Coronary artery (tissue), 2 donors: ENCODE measurements at regions not wholly inside any gene's neighbourhood (a gene's known extent, or its start where the extent isn't known, plus 50 kb on each side); places are given as distances from the start of the nearest gene placed in this dataset.
"Not testable (repeated sequence)": the region's sequence is repeated elsewhere in the genome, so short reads cannot be mapped to it uniquely, and the experiment has no call there.

Experiments
- DNase-seq: peaks from one replicate; pipeline ENCODE4 v3.0.0-alpha.2; 2017; ENCODE audit warnings: low spot score
- H3K27ac ChIP-seq, 2 donors: fragments of 200-600 bp; sonication (generic); one replicate each; pipeline ENCODE4 v1.5.1; 2016 to 2019
- H3K4me3 ChIP-seq: fragments of 200-600 bp; sonication (generic); 2 replicates; pipeline ENCODE4 v1.5.1; 2016; ENCODE audit warnings: mild to moderate bottlenecking, moderate library complexity
- TF ChIP-seq, protein P1 (sequence below): fragments of 200-600 bp; sonication (generic); IDR thresholded peaks from one replicate; pipeline ENCODE4 v1.5.1; 2019; ENCODE audit warnings: antibody characterized with exemption

GRCh38 chr9:113728989-113729388 is 147.1 kb upstream of the ZNF618 start:
- no peak overlapping the region for H3K27ac ChIP-seq
- TF ChIP-seq, protein P1, sequence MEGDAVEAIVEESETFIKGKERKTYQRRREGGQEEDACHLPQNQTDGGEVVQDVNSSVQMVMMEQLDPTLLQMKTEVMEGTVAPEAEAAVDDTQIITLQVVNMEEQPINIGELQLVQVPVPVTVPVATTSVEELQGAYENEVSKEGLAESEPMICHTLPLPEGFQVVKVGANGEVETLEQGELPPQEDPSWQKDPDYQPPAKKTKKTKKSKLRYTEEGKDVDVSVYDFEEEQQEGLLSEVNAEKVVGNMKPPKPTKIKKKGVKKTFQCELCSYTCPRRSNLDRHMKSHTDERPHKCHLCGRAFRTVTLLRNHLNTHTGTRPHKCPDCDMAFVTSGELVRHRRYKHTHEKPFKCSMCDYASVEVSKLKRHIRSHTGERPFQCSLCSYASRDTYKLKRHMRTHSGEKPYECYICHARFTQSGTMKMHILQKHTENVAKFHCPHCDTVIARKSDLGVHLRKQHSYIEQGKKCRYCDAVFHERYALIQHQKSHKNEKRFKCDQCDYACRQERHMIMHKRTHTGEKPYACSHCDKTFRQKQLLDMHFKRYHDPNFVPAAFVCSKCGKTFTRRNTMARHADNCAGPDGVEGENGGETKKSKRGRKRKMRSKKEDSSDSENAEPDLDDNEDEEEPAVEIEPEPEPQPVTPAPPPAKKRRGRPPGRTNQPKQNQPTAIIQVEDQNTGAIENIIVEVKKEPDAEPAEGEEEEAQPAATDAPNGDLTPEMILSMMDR: no peak
- no peak overlapping the region for H3K4me3 ChIP-seq
- no peak for DNase-seq

GRCh38 chr9:113734826-113735225 is 141.3 kb upstream of the ZNF618 start:
- TF ChIP-seq, protein P1: no peak
- DNase-seq: no peak
- Histone ChIP-seq H3K27ac (no peak overlapping the region), H3K4me3 (no peak overlapping the region)

DNA sequence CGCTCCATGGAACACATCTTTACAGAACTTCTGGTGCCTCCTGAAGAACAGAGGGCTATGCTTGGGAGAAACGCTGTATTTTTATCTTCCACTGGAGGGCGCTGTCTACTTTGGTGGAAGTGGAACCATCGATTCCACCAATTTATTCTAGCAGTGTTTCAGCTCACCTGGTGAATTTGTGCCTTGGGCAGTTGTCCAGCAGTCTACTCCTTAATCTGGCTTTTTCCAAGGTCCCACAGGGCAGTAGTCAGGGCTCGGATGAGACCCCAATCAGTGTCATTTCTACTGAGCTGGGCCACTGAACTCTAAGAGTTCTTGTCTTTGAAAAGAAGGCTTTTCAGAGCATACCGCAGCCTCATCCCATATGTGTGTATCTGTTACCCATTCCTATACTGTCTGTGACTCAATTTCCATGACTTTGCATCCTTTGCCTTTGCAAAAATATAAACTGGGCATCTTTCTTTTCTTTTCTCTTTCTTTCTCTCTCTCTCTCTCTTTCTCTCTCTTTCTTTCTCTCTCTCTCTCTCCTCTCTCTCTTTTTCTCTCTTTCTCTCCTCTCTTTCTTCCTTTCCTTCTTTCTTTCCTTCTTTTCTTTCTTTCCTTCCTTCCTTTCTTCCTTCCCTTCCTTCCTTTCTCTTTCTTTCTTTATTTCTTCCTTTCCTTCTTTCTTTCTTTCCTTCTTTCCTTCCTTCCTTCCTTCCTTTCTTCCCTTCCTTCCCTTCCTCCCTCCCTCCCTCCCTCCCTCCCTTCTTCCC is 138.4 kb upstream of the ZNF618 start:
- TF ChIP-seq, protein P1: peak; percentile 72
- H3K27ac ChIP-seq: no peak overlapping the region
- no peak for DNase-seq
- no peak overlapping the region for H3K4me3 ChIP-seq

- TF ChIP-seq, protein P1: no peak
- DNase-seq: no peak
Measured at GRCh38 chr9:113738496-113738892, 137.6 kb upstream of the ZNF618 start.

DNA sequence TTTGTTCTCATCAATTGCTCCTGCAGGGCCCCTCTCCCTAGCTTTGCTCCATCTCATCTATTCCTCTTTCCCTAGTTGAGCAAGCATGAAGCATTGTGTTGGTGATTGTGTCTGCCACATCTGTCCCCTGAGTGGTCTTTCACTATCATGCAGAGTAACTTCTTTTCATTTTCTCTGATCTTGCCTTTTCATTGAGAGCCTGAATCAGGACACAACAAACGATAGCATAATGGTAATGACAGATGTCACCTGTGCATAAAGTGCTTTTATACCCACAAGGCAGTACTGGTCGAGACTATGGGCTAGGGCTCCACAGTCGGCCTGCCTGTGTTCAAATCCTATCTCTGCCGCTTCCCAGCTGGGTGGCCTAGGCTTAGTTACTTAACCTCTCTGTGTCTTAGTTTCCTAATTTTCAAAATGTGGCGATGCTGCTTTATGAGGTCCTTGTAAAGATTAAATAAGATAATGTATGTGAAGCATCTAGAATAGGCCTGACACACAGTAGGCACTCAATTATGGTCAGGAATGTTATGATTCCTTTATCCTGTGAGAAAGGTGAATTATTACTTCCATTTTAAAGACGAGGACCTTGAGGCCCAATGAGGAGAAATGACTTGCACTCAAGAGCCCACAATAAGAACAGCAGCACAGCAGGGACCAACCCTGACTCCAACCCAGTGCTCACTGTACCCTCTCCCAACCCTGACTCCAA is 137.1 kb upstream of the ZNF618 start:
- H3K27ac ChIP-seq: no peak overlapping the region
- DNase-seq: no peak
- TF ChIP-seq, protein P1: no peak
- H3K4me3 ChIP-seq: no peak overlapping the region

More at GRCh38 chr9:113738496-113738892, 137.6 kb upstream of the ZNF618 start:
- H3K4me3 ChIP-seq: no peak overlapping the region
- no peak overlapping the region for H3K27ac ChIP-seq

DNA sequence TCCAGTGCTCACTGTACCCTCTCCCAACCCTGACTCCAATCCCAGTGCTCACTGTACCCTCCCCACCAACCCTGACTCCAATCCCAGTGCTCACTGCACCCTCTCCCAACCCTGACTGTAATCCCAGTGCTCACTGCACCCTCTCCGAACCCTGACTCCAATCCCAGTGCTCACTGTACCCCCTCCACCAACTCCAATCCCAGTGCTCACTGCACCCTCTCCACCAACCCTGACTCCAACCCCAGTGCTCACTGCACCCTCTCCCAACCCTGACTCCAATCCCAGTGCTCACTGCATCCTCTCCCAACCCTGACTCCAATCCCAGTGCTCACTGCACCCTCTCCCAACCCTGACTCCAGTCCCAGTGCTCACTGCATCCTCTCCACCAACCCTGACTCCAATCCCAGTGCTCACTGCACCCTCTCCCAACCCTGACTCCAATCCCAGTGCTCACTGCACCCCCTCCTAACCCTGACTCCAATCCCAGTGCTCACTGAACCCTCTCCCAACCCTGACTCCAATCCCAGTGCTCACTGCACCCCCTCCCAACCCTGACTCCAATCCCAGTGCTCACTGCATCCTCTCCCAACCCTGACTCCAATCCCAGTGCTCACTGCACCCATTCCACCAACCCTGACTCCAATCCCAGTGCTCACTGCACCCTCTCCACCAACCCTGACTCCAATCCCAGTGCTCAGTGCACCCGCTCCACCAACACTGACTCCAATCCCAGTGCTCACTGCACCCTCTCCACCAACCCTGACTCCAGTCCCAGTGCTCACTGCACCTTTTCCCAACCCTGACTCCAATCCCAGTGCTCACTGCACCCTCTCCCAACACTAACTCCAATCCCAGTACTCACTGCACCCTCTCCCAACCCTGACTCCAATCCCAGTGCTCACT is 136.3 kb upstream of the ZNF618 start:
- not testable (repeated sequence) for H3K4me3 ChIP-seq, DNase-seq, H3K27ac ChIP-seq

GRCh38 chr9:113740508-113741500 is 135.3 kb upstream of the ZNF618 start:
- DNase-seq, H3K27ac ChIP-seq, H3K4me3 ChIP-seq: not testable (repeated sequence)
